ENCODE measurements at regions not wholly inside any gene's neighbourhood (a gene's known extent, or its start where the extent isn't known, plus 50 kb on each side); places are given as distances from the start of the nearest gene placed in this dataset.

GRCh38 chr1:55713516-55713915 lies 498.4 kb upstream of the USP24 start:
- TF ChIP-seq, protein P1, sequence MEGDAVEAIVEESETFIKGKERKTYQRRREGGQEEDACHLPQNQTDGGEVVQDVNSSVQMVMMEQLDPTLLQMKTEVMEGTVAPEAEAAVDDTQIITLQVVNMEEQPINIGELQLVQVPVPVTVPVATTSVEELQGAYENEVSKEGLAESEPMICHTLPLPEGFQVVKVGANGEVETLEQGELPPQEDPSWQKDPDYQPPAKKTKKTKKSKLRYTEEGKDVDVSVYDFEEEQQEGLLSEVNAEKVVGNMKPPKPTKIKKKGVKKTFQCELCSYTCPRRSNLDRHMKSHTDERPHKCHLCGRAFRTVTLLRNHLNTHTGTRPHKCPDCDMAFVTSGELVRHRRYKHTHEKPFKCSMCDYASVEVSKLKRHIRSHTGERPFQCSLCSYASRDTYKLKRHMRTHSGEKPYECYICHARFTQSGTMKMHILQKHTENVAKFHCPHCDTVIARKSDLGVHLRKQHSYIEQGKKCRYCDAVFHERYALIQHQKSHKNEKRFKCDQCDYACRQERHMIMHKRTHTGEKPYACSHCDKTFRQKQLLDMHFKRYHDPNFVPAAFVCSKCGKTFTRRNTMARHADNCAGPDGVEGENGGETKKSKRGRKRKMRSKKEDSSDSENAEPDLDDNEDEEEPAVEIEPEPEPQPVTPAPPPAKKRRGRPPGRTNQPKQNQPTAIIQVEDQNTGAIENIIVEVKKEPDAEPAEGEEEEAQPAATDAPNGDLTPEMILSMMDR (IDR thresholded peaks at IDR 0.05), result no peak
- TF ChIP-seq ZFX (IDR thresholded peaks at IDR 0.05; ENCODE audit: borderline replicate concordance), result no peak

Measured in 22Rv1 (cell line).